Large intestine (tissue), 3 donors: ENCODE measurements at regions not wholly inside any gene's neighbourhood (a gene's known extent, or its start where the extent isn't known, plus 50 kb on each side); places are given as distances from the start of the nearest gene placed in this dataset.
"Not testable (repeated sequence)": the region's sequence is repeated elsewhere in the genome, so short reads cannot be mapped to it uniquely, and the experiment has no call there.

Source experiments
- DNase-seq, 2 donors: peaks; one replicate each; pipeline versions ENCODE4 v3.0.0 to v3.0.0-alpha.2; 2013
- H3K27ac ChIP-seq: one replicate; pipeline ENCODE4 v1.5.1; 2013; ENCODE audit warnings: low read length
- H3K27me3 ChIP-seq: 2 replicates; pipeline ENCODE4 v1.6.1; 2013; ENCODE audit warnings: low read length; ENCODE audit not compliant: control insufficient read depth, insufficient read depth
- H3K36me3 ChIP-seq: 2 replicates; pipeline ENCODE4 v1.6.1; 2013; ENCODE audit warnings: low read length; ENCODE audit not compliant: control insufficient read depth, insufficient read depth
- H3K4me1 ChIP-seq: one replicate; pipeline ENCODE4 v1.6.1; 2013; ENCODE audit warnings: low read length; ENCODE audit not compliant: control insufficient read depth, insufficient read depth
- H3K4me3 ChIP-seq: one replicate; pipeline ENCODE4 v1.5.1; 2013; ENCODE audit warnings: low read length
- H3K9me3 ChIP-seq: one replicate; pipeline ENCODE4 v1.6.1; 2013; ENCODE audit warnings: mild to moderate bottlenecking, low read depth, low read length, moderate library complexity; ENCODE audit not compliant: control insufficient read depth
- WGBS: methylation state at CpG from one replicate; pipeline ENCODE4 v1.1.5; 2013; ENCODE audit warnings: low lambda C conversion rate; ENCODE audit not compliant: insufficient coverage; 5-methylcytosine and 5-hydroxymethylcytosine counted together

GRCh38 chr3:43838009-43838758 is 147.4 kb downstream of the ABHD5 start:
- Histone ChIP-seq H3K36me3 (no peaks in the 10 kb centered on the region), H3K27ac (no peak overlapping the region), H3K9me3 (no peaks in the 10 kb centered on the region), H3K4me1 (no peaks in the 10 kb centered on the region), H3K4me3 (no peak overlapping the region), H3K27me3 (no peaks in the 10 kb centered on the region)
- 0% methylated on average over 1 of the region's 2 CpGs for whole genome bisulfite sequencing
- no peak for DNase-seq

GRCh38 chr3:43838877-43839276 is 148.1 kb downstream of the ABHD5 start:
- no peak overlapping the region for H3K4me3 ChIP-seq
- WGBS: no CpG with 5 or more reads among the region's 1 CpG

GRCh38 chr3:43843386-43843785 is 152.6 kb downstream of the ABHD5 start:
- WGBS: no CpG with 5 or more reads among the region's 4 CpGs
- H3K9me3 ChIP-seq: no peaks in the 10 kb centered on the region
- H3K4me3 ChIP-seq: no peak overlapping the region
- H3K27ac ChIP-seq: no peak overlapping the region
- no peaks in the 10 kb centered on the region for H3K27me3 ChIP-seq
- H3K36me3 ChIP-seq: no peaks in the 10 kb centered on the region
- no peaks in the 10 kb centered on the region for H3K4me1 ChIP-seq
- no peak for DNase-seq

More at GRCh38 chr3:43838877-43839276, 148.1 kb downstream of the ABHD5 start:
- Histone ChIP-seq H3K9me3 (no peaks in the 10 kb centered on the region), H3K27me3 (no peaks in the 10 kb centered on the region), H3K36me3 (no peaks in the 10 kb centered on the region), H3K27ac (no peak overlapping the region), H3K4me1 (no peaks in the 10 kb centered on the region)
- no peak for DNase-seq

GRCh38 chr3:43844757-43845156 is 154.0 kb downstream of the ABHD5 start:
- no peak overlapping the region for H3K27ac ChIP-seq
- H3K4me1 ChIP-seq: no peaks in the 10 kb centered on the region
- no peaks in the 10 kb centered on the region for H3K36me3 ChIP-seq
- WGBS: 100% methylated on average over 2 of the region's 3 CpGs
- no peaks in the 10 kb centered on the region for H3K9me3 ChIP-seq
- H3K27me3 ChIP-seq: no peaks in the 10 kb centered on the region
- DNase-seq: no peak
- no peak overlapping the region for H3K4me3 ChIP-seq

- H3K4me1 ChIP-seq, H3K9me3 ChIP-seq, H3K27me3 ChIP-seq, H3K4me3 ChIP-seq, DNase-seq, H3K27ac ChIP-seq, H3K36me3 ChIP-seq: not testable (repeated sequence)
- WGBS: 63% methylated on average over 1 of the region's 1 CpG
Observed at GRCh38 chr3:43845553-43845952, 154.8 kb downstream of the ABHD5 start.

- Histone ChIP-seq H3K36me3 (no peaks in the 10 kb centered on the region), H3K4me1 (no peaks in the 10 kb centered on the region), H3K4me3 (no peak overlapping the region), H3K27me3 (peaks cover 18% of the 10 kb centered on the region), H3K9me3 (no peaks in the 10 kb centered on the region), H3K27ac (no peak overlapping the region)
- no CpG with 5 or more reads among the region's 1 CpG for WGBS
- no peak for DNase-seq
Observed at GRCh38 chr3:43852066-43852465, 161.3 kb downstream of the ABHD5 start.

GRCh38 chr3:43854283-43854682 is 163.5 kb downstream of the ABHD5 start:
- no CpG with 5 or more reads among the region's 2 CpGs for WGBS
- no peaks in the 10 kb centered on the region for H3K9me3 ChIP-seq
- no peak overlapping the region for H3K27ac ChIP-seq
- no peaks in the 10 kb centered on the region for H3K4me1 ChIP-seq
- DNase-seq: no peak
- H3K4me3 ChIP-seq: no peak overlapping the region
- H3K27me3 ChIP-seq: peaks cover 35% of the 10 kb centered on the region
- no peaks in the 10 kb centered on the region for H3K36me3 ChIP-seq

- Histone ChIP-seq H3K36me3 (no peaks in the 10 kb centered on the region), H3K27me3 (peaks cover 37% of the 10 kb centered on the region), H3K4me1 (no peaks in the 10 kb centered on the region), H3K9me3 (no peaks in the 10 kb centered on the region), H3K27ac (no peak overlapping the region), H3K4me3 (no peak overlapping the region)
- no peak for DNase-seq
- WGBS: no CpG with 5 or more reads among the region's 6 CpGs
Observed at GRCh38 chr3:43854916-43855315, 164.2 kb downstream of the ABHD5 start.

GRCh38 chr3:43855674-43856299 is 165.0 kb downstream of the ABHD5 start:
- DNase-seq: peak in 1 of 2 donors; percentile 49
- peaks cover 40% of the 10 kb centered on the region for H3K27me3 ChIP-seq

GRCh38 chr3:43856351-43856750 is 165.6 kb downstream of the ABHD5 start:
- H3K36me3 ChIP-seq: no peaks in the 10 kb centered on the region
- no peak for DNase-seq
- WGBS: no CpG with 5 or more reads among the region's 7 CpGs
- H3K4me1 ChIP-seq: no peaks in the 10 kb centered on the region
- no peak overlapping the region for H3K27ac ChIP-seq
- H3K9me3 ChIP-seq: no peaks in the 10 kb centered on the region
- H3K27me3 ChIP-seq: peaks cover 40% of the 10 kb centered on the region
- no peak overlapping the region for H3K4me3 ChIP-seq

More at GRCh38 chr3:43855674-43856299, 165.0 kb downstream of the ABHD5 start:
- Histone ChIP-seq H3K4me1 (no peaks in the 10 kb centered on the region), H3K27ac (no peak overlapping the region), H3K4me3 (no peak overlapping the region), H3K36me3 (no peaks in the 10 kb centered on the region), H3K9me3 (no peaks in the 10 kb centered on the region)
- 100% methylated on average over 1 of the region's 3 CpGs for WGBS

- no peak for DNase-seq
- Histone ChIP-seq H3K27ac (no peak overlapping the region), H3K27me3 (peaks cover 40% of the 10 kb centered on the region), H3K4me3 (no peak overlapping the region), H3K36me3 (no peaks in the 10 kb centered on the region), H3K4me1 (no peaks in the 10 kb centered on the region), H3K9me3 (no peaks in the 10 kb centered on the region)
- no CpG with 5 or more reads among the region's 5 CpGs for WGBS
Observed at GRCh38 chr3:43856761-43857160, 166.0 kb downstream of the ABHD5 start.
